Smooth muscle cell (in vitro differentiated cells): ENCODE measurements at regions not wholly inside any gene's neighbourhood (a gene's known extent, or its start where the extent isn't known, plus 50 kb on each side); places are given as distances from the start of the nearest gene placed in this dataset.

Source experiments
- DNase-seq: peaks from one replicate; lab custom pipeline; 2025; ENCODE audit not compliant: unreplicated experiment; lab: John Stamatoyannopoulos, UW
- H2AFZ ChIP-seq: fragments of 200-600 bp; sonication (generic); 2 replicates; pipeline ENCODE4 v1.6.0; 2016; ENCODE audit warnings: antibody characterized with exemption, low read depth, mild to moderate bottlenecking
- H3F3A ChIP-seq: fragments of 200-600 bp; sonication (generic); 2 replicates; pipeline ENCODE4 v1.6.0; 2017; ENCODE audit warnings: antibody characterized with exemption, low read depth
- H3K27ac ChIP-seq: fragments of 200-600 bp; sonication (generic); 2 replicates; pipeline ENCODE4 v1.5.1; 2016; ENCODE audit warnings: low read depth, mild to moderate bottlenecking
- H3K27me3 ChIP-seq: fragments of 200-600 bp; sonication (generic); 2 replicates; pipeline ENCODE4 v1.6.1; 2016; ENCODE audit warnings: low read depth, mild to moderate bottlenecking
- H3K36me3 ChIP-seq: fragments of 200-600 bp; sonication (generic); 2 replicates; pipeline ENCODE4 v1.5.1; 2016; ENCODE audit warnings: low read depth
- H3K4me1 ChIP-seq: fragments of 200-600 bp; sonication (generic); 2 replicates; pipeline ENCODE4 v1.5.1; 2016; ENCODE audit warnings: low read depth
- H3K4me2 ChIP-seq: fragments of 200-600 bp; sonication (generic); 2 replicates; pipeline ENCODE4 v1.6.0; 2016; ENCODE audit warnings: mild to moderate bottlenecking
- H3K4me3 ChIP-seq: fragments of 200-600 bp; sonication (generic); 2 replicates; pipeline ENCODE4 v1.5.1; 2016; ENCODE audit warnings: mild to moderate bottlenecking
- H3K79me2 ChIP-seq: fragments of 200-600 bp; sonication (generic); 2 replicates; pipeline ENCODE4 v1.6.0; 2016; ENCODE audit warnings: low read depth, mild to moderate bottlenecking
- H3K9ac ChIP-seq: fragments of 200-600 bp; sonication (generic); 2 replicates; pipeline ENCODE4 v1.6.0; 2016; ENCODE audit warnings: low read depth
- H3K9me3 ChIP-seq: fragments of 200-600 bp; sonication (generic); replicated peaks from 2 replicates; pipeline ENCODE4 v1.5.1; 2016; ENCODE audit warnings: low read depth
- H4K20me1 ChIP-seq: fragments of 200-600 bp; sonication (generic); 2 replicates; pipeline ENCODE4 v1.6.0; 2016; ENCODE audit warnings: low read depth
- CTCF ChIP-seq: fragments of 200-600 bp; sonication (generic); IDR thresholded peaks from 2 replicates; pipeline ENCODE4 v1.5.1; 2017; ENCODE audit warnings: borderline replicate concordance, mild to moderate bottlenecking, antibody characterized with exemption; ENCODE audit not compliant: insufficient read depth, poor library complexity, severe bottlenecking
- WGBS: methylation state at CpG from one replicate; pipeline ENCODE4 v1.1.7; 2016; ENCODE audit warnings: low lambda C conversion rate; 5-methylcytosine and 5-hydroxymethylcytosine counted together

GRCh38 chr6:95686895-95687294, 109.6 kb downstream of the MANEA start:
- Histone ChIP-seq H3K4me3 (no peak overlapping the region), H4K20me1 (no peaks in the 10 kb centered on the region), H3K27ac (no peak overlapping the region), H3K36me3 (no peaks in the 10 kb centered on the region), H3F3A (no peaks in the 10 kb centered on the region), H3K9ac (no peak overlapping the region), H3K4me2 (no peak overlapping the region), H3K27me3 (no peaks in the 10 kb centered on the region), H3K9me3 (no peaks in the 10 kb centered on the region), H2AFZ (no peak overlapping the region), H3K79me2 (no peaks in the 10 kb centered on the region), H3K4me1 (no peaks in the 10 kb centered on the region)
- DNase-seq, result no peak
- 85% methylated on average over 1 of the region's 1 CpG for WGBS
- no peak for TF ChIP-seq CTCF

GRCh38 chr6:95687839-95688238, 110.5 kb downstream of the MANEA start:
- Histone ChIP-seq H3K4me3 (no peak overlapping the region), H3K27me3 (no peaks in the 10 kb centered on the region), H3K4me1 (no peaks in the 10 kb centered on the region), H4K20me1 (no peaks in the 10 kb centered on the region), H3K27ac (no peak overlapping the region), H3K79me2 (no peaks in the 10 kb centered on the region), H3K36me3 (no peaks in the 10 kb centered on the region), H3K9ac (no peak overlapping the region), H3K4me2 (no peak overlapping the region), H3K9me3 (no peaks in the 10 kb centered on the region), H3F3A (no peaks in the 10 kb centered on the region), H2AFZ (no peak overlapping the region)
- DNase-seq, result no peak
- no peak for TF ChIP-seq CTCF

- no peaks in the 10 kb centered on the region for H3K9me3 ChIP-seq
- H4K20me1 ChIP-seq, result no peaks in the 10 kb centered on the region
- H3K27ac ChIP-seq, result no peak overlapping the region
- no peaks in the 10 kb centered on the region for H3K4me1 ChIP-seq
- H3K4me2 ChIP-seq, result no peak overlapping the region
- no peaks in the 10 kb centered on the region for H3F3A ChIP-seq
- 79% methylated on average over 4 of the region's 4 CpGs for WGBS
- no peaks in the 10 kb centered on the region for H3K27me3 ChIP-seq
- H2AFZ ChIP-seq, result no peak overlapping the region
- no peak for DNase-seq
- no peaks in the 10 kb centered on the region for H3K36me3 ChIP-seq
- TF ChIP-seq CTCF, result no peak
- H3K9ac ChIP-seq, result no peak overlapping the region
- H3K79me2 ChIP-seq, result no peaks in the 10 kb centered on the region
- no peak overlapping the region for H3K4me3 ChIP-seq
Observed at GRCh38 chr6:95690328-95690727, 113.0 kb downstream of the MANEA start.

- Histone ChIP-seq H3K4me2 (no peak overlapping the region), H3F3A (no peaks in the 10 kb centered on the region), H3K4me1 (no peaks in the 10 kb centered on the region), H3K27me3 (no peaks in the 10 kb centered on the region), H3K9ac (no peak overlapping the region), H4K20me1 (no peaks in the 10 kb centered on the region), H3K9me3 (no peaks in the 10 kb centered on the region), H3K27ac (no peak overlapping the region), H3K4me3 (no peak overlapping the region), H3K36me3 (no peaks in the 10 kb centered on the region), H2AFZ (no peak overlapping the region), H3K79me2 (no peaks in the 10 kb centered on the region)
- 82% methylated on average over 3 of the region's 3 CpGs for WGBS
- DNase-seq, result no peak
- TF ChIP-seq CTCF, result no peak
Observed at GRCh38 chr6:95693108-95693507, 115.8 kb downstream of the MANEA start.
